PC-9 (cell line): ENCODE measurements at regions not wholly inside any gene's neighbourhood (a gene's known extent, or its start where the extent isn't known, plus 50 kb on each side); places are given as distances from the start of the nearest gene placed in this dataset.
A peak's percentile ranks its signal among the peaks of the same experiment; 100 is the strongest.

Experiments used
- BruUV-seq: library from RNA; stranded (reverse); fragments of 400-500 nt; replicated peaks from 2 replicates; lab custom pipeline; 2021; lab: Mats Ljungman, UMichigan
- CTCF ChIA-PET: fragments of 300-600 bp; sonication (Branson Sonifier 250); formaldehyde crosslinking; loops from one replicate; lab custom pipeline; 2022; ENCODE audit warnings: antibody characterized with exemption; lab: Charles Lee
- POLR2A ChIA-PET: fragments of 300-600 bp; sonication (Branson Sonifier 250); formaldehyde crosslinking; loops from one replicate; lab custom pipeline; 2022; ENCODE audit warnings: antibody characterized with exemption; ENCODE audit not compliant: unreplicated experiment; lab: Charles Lee
- DNase-seq, 2 experiments: peaks; one replicate each; pipeline versions ENCODE4 v3.0.0 to v3.0.0-alpha.2; 2015 to 2022; ENCODE audit warnings: mixed read lengths in 1 of 2
- H2AFZ ChIP-seq: fragments of 200-600 bp; sonication (generic); 2 replicates; pipeline ENCODE4 v1.8.1; 2017; ENCODE audit warnings: antibody characterized with exemption
- H3F3A ChIP-seq: fragments of 200-600 bp; sonication (generic); 2 replicates; pipeline ENCODE4 v1.8.1; 2017; ENCODE audit warnings: antibody characterized with exemption, mild to moderate bottlenecking, low read depth; ENCODE audit not compliant: insufficient read depth
- H3K27ac ChIP-seq: fragments of 200-600 bp; sonication (generic); 2 replicates; pipeline ENCODE4 v1.6.1; 2016; ENCODE audit warnings: mixed run types
- H3K27me3 ChIP-seq: fragments of 200-600 bp; sonication (generic); 2 replicates; pipeline ENCODE4 v1.6.1; 2016; ENCODE audit warnings: low read depth, mixed run types; ENCODE audit not compliant: insufficient read depth
- H3K36me3 ChIP-seq: fragments of 200-600 bp; sonication (generic); 2 replicates; pipeline ENCODE4 v1.6.1; 2016; ENCODE audit warnings: low read depth, mixed run types
- H3K4me1 ChIP-seq: fragments of 200-600 bp; sonication (generic); replicated peaks from 2 replicates; pipeline ENCODE4 v1.6.1; 2016; ENCODE audit warnings: mixed run types; ENCODE audit not compliant: insufficient read depth
- H3K4me2 ChIP-seq: fragments of 200-600 bp; sonication (generic); 2 replicates; pipeline ENCODE4 v1.6.1; 2017; ENCODE audit warnings: mixed run types
- H3K4me3 ChIP-seq: fragments of 200-600 bp; sonication (generic); 2 replicates; pipeline ENCODE4 v1.6.1; 2016; ENCODE audit warnings: mixed run types
- H3K79me2 ChIP-seq: fragments of 200-600 bp; sonication (generic); 2 replicates; pipeline ENCODE4 v1.6.1; 2017; ENCODE audit warnings: low read depth, mixed run types
- H3K9me2 ChIP-seq: fragments of 200-600 bp; sonication (generic); 2 replicates; pipeline ENCODE4 v1.8.1; 2017; ENCODE audit warnings: mild to moderate bottlenecking; ENCODE audit not compliant: insufficient read depth
- H3K9me3 ChIP-seq: fragments of 200-600 bp; sonication (generic); 2 replicates; pipeline ENCODE4 v1.8.1; 2016; ENCODE audit warnings: low read depth; ENCODE audit not compliant: insufficient read depth
- H4K20me1 ChIP-seq: fragments of 200-600 bp; sonication (generic); 2 replicates; pipeline ENCODE4 v1.8.1; 2017; ENCODE audit not compliant: insufficient read depth
- EZH2 ChIP-seq: fragments of 200-600 bp; sonication (generic); IDR thresholded peaks from 2 replicates; pipeline ENCODE4 v1.8.0; 2017; ENCODE audit warnings: antibody characterized with exemption, low read depth
- intact Hi-C: fragments of 100-400 bp; cut with micrococcal nuclease; formaldehyde crosslinking; loops from one replicate; pipeline ENCODE4 v1.10.0; 2022; ENCODE audit not compliant: unreplicated experiment
- TF ChIP-seq, protein P1 (sequence below): fragments of 200-600 bp; sonication (generic); conservative IDR thresholded peaks from 2 replicates; pipeline ENCODE4 v1.6.1; 2017; ENCODE audit warnings: mixed run types, antibody characterized with exemption, mild to moderate bottlenecking, moderate library complexity

DNA sequence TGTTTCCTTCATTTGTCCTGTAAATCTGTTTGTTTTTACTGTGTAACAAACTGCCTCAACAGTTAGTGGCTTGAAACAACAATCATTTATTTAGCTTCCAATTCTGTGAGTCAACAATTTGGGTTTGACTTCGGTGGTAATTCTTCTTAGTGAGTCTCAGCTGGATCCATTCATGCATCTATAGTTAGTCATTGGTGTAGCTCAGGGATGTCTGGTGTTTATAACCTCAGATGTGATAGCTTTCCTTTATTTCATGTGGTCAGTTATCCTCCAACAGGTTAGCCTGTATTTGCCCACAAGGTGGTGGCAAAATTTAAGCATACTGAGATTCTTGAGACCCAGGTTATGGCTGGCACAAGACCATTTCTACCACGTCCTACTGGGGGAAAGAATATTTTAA lies 1267.2 kb downstream of the RAPGEF2 start:
- Histone ChIP-seq H3K79me2 (no peaks in the 10 kb centered on the region), H3K9me3 (no peaks in the 10 kb centered on the region), H3K27ac (no peak overlapping the region), H3K4me2 (no peak overlapping the region), H4K20me1 (no peaks in the 10 kb centered on the region), H3K36me3 (no peaks in the 10 kb centered on the region), H3K4me3 (no peak overlapping the region), H3F3A (no peaks in the 10 kb centered on the region), H3K4me1 (peaks cover 7% of the 10 kb centered on the region), H3K27me3 (no peaks in the 10 kb centered on the region), H2AFZ (no peak overlapping the region), H3K9me2 (no peaks in the 10 kb centered on the region)
- DNase-seq = peak in 1 of 2 experiments; percentile 34
- BruUV-seq = no TSS peak
- CTCF ChIA-PET = no interaction called here
- intact Hi-C loops = no loop called here
- no peak for TF ChIP-seq EZH2
- TF ChIP-seq, protein P1, sequence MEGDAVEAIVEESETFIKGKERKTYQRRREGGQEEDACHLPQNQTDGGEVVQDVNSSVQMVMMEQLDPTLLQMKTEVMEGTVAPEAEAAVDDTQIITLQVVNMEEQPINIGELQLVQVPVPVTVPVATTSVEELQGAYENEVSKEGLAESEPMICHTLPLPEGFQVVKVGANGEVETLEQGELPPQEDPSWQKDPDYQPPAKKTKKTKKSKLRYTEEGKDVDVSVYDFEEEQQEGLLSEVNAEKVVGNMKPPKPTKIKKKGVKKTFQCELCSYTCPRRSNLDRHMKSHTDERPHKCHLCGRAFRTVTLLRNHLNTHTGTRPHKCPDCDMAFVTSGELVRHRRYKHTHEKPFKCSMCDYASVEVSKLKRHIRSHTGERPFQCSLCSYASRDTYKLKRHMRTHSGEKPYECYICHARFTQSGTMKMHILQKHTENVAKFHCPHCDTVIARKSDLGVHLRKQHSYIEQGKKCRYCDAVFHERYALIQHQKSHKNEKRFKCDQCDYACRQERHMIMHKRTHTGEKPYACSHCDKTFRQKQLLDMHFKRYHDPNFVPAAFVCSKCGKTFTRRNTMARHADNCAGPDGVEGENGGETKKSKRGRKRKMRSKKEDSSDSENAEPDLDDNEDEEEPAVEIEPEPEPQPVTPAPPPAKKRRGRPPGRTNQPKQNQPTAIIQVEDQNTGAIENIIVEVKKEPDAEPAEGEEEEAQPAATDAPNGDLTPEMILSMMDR = no peak
- POLR2A ChIA-PET = no interaction called here

DNA sequence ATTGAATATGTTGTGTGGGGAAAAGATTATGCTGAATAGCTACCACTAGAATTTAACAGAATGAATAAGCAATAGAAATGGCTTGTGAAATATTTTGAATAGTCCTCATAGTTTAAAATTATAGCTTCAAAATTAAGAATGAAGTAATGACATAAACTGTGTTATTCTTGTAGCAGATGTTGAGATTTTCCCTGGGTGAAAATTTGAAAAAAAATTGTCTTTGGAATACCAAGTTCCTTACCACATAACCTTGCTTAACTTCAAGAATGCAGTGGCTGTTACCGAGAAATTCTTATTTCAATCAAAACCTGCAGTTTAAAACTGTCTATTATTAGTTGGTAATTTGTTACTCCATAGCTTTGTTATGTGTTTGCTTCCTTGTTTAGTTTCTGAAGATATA lies 1268.6 kb downstream of the RAPGEF2 start:
- TF ChIP-seq, protein P1 = no peak
- no peak for TF ChIP-seq EZH2
- H3K9me3 ChIP-seq = no peaks in the 10 kb centered on the region
- no peaks in the 10 kb centered on the region for H4K20me1 ChIP-seq
- POLR2A ChIA-PET = interaction anchor here (0.6 kb wide), 1 partner anchor 52 kb away, joined by 3 read pairs; no protein-coding TSS in a partner anchor
- H3K27ac ChIP-seq = no peak overlapping the region
- no peak for DNase-seq
- no peaks in the 10 kb centered on the region for H3K79me2 ChIP-seq
- CTCF ChIA-PET = no interaction called here
- intact Hi-C loops = no loop called here
- H3K4me2 ChIP-seq = no peak overlapping the region
- H2AFZ ChIP-seq = no peak overlapping the region
- BruUV-seq = no TSS peak
- H3F3A ChIP-seq = no peaks in the 10 kb centered on the region
- H3K4me3 ChIP-seq = no peak overlapping the region
- H3K9me2 ChIP-seq = no peaks in the 10 kb centered on the region
- H3K4me1 ChIP-seq = no peaks in the 10 kb centered on the region
- no peaks in the 10 kb centered on the region for H3K36me3 ChIP-seq
- no peaks in the 10 kb centered on the region for H3K27me3 ChIP-seq

DNA sequence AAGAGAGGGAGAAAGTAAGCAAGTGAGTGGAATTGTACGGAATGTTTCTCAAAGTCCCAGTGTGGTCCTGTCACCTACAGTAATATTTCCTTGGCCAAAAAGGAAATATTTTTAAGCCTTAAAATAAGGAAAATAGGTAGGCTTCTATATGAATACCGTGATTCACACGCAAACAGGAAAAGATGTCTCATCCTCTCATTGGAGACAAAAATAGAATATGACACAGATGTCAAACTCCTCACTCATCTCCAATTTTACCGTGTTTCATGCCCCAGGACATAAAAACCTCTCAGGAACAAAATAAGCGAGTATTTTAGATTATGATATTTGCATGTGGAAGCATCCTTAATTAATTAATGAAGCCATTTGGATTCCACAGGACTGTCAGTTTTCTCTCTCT lies 1269.5 kb downstream of the RAPGEF2 start:
- POLR2A ChIA-PET = no interaction called here
- CTCF ChIA-PET = no interaction called here
- H3K27me3 ChIP-seq = no peaks in the 10 kb centered on the region
- no peak for DNase-seq
- no peaks in the 10 kb centered on the region for H3K4me1 ChIP-seq
- H3K27ac ChIP-seq = no peak overlapping the region
- H3K9me3 ChIP-seq = no peaks in the 10 kb centered on the region
- no peak overlapping the region for H2AFZ ChIP-seq
- intact Hi-C loops = no loop called here
- H3K9me2 ChIP-seq = no peaks in the 10 kb centered on the region
- no peaks in the 10 kb centered on the region for H4K20me1 ChIP-seq
- H3F3A ChIP-seq = no peaks in the 10 kb centered on the region
- no peak overlapping the region for H3K4me3 ChIP-seq
- TF ChIP-seq, protein P1 = no peak
- TF ChIP-seq EZH2 = no peak
- H3K79me2 ChIP-seq = no peaks in the 10 kb centered on the region
- no TSS peak for BruUV-seq
- no peaks in the 10 kb centered on the region for H3K36me3 ChIP-seq
- no peak overlapping the region for H3K4me2 ChIP-seq
